ACC112 (cell line): ENCODE measurements at regions not wholly inside any gene's neighbourhood (a gene's known extent, or its start where the extent isn't known, plus 50 kb on each side); places are given as distances from the start of the nearest gene placed in this dataset.
"Not testable (repeated sequence)": the region's sequence is repeated elsewhere in the genome, so short reads cannot be mapped to it uniquely, and the experiment has no call there.

Experiments used
- H2AFZ ChIP-seq: fragments of 200-600 bp; sonication (generic); one replicate; pipeline ENCODE4 v1.6.0; 2017; ENCODE audit warnings: antibody characterized with exemption, low read length; ENCODE audit not compliant: unreplicated experiment
- H3K27ac ChIP-seq: fragments of 200-600 bp; sonication (generic); 2 replicates; pipeline ENCODE4 v1.5.1; 2014; ENCODE audit warnings: low read depth, mild to moderate bottlenecking, antibody characterized with exemption, low read length, moderate library complexity
- H3K27me3 ChIP-seq: fragments of 200-600 bp; sonication (generic); 2 replicates; pipeline ENCODE4 v1.6.1; 2014; ENCODE audit warnings: mild to moderate bottlenecking, antibody characterized with exemption, low read length, moderate library complexity, mixed read lengths; ENCODE audit not compliant: insufficient read depth
- H3K36me3 ChIP-seq: fragments of 200-600 bp; sonication (generic); 2 replicates; pipeline ENCODE4 v1.6.1; 2016; ENCODE audit warnings: mild to moderate bottlenecking, antibody characterized with exemption, low read length, moderate library complexity, mixed read lengths; ENCODE audit not compliant: insufficient read depth
- H3K4me1 ChIP-seq: fragments of 200-600 bp; sonication (generic); one replicate; pipeline ENCODE4 v1.6.1; 2016; ENCODE audit warnings: low read length, mixed read lengths; ENCODE audit not compliant: insufficient read depth, unreplicated experiment, control insufficient read depth
- H3K4me3 ChIP-seq: fragments of 200-600 bp; sonication (generic); 2 replicates; pipeline ENCODE4 v1.5.1; 2014; ENCODE audit warnings: mild to moderate bottlenecking, low read depth, low read length
- H3K79me2 ChIP-seq: fragments of 200-600 bp; sonication (generic); one replicate; pipeline ENCODE4 v1.6.0; 2016; ENCODE audit warnings: low read length; ENCODE audit not compliant: control insufficient read depth, unreplicated experiment, insufficient read depth

DNA sequence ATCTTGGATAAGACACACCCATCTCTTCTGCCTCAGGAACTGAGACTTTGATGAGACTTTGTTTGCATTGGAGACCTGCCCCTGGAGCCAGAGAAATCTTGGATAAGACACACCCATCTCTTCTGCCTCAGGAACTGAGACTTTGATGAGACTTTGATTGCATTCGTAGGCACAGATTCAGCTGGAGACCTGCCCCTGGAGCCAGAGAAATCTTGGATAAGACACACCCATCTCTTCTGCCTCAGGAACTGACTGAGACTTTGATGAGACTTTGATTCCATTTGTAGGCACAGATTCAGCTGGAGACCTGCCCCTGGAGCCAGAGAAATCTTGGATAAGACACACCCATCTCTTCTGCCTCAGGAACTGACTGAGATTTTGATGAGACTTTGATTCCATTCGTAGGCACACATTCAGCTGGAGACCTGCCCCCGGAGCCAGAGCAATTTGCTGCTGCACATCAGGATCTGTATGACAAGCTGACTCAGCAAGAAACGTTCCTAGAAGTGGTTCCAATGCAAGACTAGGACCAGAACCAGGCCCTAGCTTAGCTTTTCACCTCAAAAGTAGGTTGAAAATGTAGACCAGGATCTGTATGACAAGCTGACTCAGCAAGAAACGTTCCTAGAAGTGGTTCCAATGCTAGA is 54.0 kb upstream of the TMEM97 start:
- H3K36me3 ChIP-seq, H3K27ac ChIP-seq, H3K4me1 ChIP-seq, H3K4me3 ChIP-seq, H3K79me2 ChIP-seq, H3K27me3 ChIP-seq: not testable (repeated sequence)
- H2AFZ ChIP-seq = peak overlapping the region; percentile 6

DNA sequence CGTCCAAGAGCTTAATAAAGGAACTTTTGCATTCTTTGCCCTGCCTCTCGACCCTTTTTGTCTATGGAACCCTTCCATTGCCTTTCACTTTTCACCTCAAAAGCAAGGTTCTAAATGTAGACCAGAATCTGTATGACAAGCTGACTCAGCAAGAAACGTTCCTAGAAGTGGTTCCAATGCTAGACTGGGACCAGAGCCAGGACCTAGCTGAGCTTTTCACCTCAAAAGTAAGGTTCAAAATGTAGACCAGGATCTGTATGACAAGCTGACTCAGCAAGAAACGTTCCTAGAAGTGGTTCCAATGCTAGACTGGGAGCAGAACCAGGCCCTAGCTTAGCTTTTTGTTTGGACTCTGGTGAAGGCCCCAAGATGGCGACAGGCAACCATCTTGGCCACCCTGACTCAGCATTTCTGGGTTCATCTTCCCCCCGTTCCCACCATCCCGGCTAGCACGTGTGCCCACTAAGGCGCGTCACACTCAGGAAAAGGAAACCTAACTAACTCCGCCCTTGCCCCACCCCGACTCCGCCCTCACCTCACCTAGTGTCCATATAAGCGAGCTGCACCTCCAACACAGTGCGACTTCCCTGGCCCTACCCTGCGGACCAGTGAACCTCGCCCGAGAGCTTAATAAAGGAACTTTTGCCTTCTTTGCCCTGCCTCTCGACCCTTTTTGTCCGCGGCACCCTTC is 53.0 kb upstream of the TMEM97 start:
- H3K36me3 ChIP-seq, H3K79me2 ChIP-seq, H3K4me1 ChIP-seq, H2AFZ ChIP-seq, H3K4me3 ChIP-seq, H3K27me3 ChIP-seq, H3K27ac ChIP-seq: not testable (repeated sequence)

DNA sequence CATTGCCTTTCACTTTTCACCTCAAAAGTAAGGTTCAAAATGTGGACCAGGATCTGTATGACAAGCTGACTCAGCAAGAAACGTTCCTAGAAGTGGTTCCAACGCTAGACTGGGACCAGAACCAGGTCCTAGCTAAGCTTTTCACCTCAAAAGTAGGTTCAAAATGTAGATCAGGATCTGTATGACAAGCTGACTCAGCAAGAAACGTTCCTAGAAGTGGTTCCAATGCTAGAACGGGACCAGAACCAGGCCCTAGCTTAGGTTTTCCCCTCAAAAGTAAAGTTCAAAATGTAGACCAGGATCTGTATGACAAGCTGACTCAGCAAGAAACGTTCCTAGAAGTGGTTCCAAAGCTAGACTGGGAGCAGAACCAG is 52.5 kb upstream of the TMEM97 start:
- H3K36me3 ChIP-seq = not testable (repeated sequence)

DNA sequence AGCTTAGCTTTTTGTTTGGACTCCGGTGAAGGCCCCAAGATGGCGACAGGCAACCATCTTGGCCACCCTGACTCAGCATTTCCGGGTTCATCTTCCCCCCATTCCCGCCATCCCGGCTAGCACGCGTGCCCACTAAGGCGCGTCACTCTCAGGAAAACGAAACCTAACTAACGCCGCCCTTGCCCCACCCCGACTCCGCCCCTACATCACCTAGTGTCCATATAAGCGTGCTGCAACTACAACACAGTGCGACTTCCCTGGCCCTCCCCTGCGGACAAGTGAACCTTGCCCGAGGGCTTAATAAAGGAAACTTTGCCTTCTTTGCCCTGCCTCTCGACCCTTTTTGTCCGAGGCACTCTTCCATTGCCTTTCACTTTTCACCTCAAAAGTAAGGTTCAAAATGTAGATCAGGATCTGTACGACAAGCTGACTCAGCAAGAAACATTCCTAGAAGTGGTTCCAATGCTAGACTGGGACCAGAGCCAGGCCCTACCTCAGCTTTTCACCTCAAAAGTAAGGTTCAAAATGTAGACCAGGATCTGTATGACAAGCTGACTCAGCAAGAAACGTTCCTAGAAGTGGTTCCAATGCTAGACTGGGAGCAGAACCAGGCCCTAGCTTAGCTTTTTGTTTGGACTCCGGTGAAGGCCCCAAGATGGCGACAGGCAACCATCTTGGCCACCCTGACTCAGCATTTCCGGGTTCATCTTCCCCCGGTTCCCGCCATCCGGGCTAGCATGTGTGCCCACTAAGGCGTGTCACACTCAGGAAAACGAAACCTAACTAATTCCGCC is 51.9 kb upstream of the TMEM97 start:
- not testable (repeated sequence) for H3K27me3 ChIP-seq, H3K79me2 ChIP-seq, H3K27ac ChIP-seq, H3K4me3 ChIP-seq, H2AFZ ChIP-seq, H3K36me3 ChIP-seq, H3K4me1 ChIP-seq

More for the DNA sequence above, 52.5 kb upstream of the TMEM97 start:
- not testable (repeated sequence) for H3K4me1 ChIP-seq, H3K27ac ChIP-seq, H3K27me3 ChIP-seq, H3K79me2 ChIP-seq, H2AFZ ChIP-seq, H3K4me3 ChIP-seq

DNA sequence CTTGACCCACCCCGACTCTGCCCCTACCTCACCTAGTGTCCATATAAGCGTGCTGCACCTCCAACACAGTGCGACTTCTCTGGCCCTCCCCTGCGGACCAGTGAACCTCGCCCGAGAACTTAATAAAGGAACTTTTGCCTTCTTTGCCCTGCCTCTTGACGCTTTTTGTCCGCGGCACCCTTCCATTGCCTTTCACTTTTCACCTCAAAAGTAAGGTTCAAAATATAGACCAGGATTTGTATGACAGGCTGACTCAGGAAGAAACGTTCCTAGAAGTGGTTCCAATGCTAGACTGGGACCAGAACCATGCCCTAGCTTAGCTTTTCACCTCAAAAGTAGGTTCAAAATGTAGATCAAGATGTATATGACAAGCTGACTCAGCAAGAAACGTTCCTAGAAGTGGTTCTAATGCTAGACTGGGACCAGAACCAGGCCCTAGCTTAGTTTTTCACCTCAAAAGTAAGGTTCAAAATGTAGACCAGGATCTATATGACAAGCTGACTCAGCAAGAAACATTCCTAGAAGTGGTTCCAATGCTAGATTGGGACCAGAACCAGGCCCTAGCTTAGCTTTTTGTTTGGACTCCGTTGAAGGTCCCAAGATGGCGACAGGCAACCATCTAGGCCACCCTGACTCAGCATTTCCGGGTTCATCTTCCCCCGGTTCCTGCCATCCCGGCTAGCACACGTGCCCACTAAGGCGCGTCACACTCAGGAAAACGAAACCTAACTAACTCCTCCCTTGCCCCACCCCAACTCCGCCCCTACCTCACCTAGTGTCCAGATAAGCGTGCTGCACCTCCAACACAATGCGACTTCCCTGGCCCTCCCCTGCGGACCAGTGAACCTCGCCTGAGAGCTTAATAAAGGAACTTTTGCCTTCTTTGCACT is 51.0 kb upstream of the TMEM97 start:
- H3K4me1 ChIP-seq = peaks cover 3% of the 10 kb centered on the region
- H3K36me3 ChIP-seq = no peaks in the 10 kb centered on the region
- no peak overlapping the region for H2AFZ ChIP-seq
- H3K27me3 ChIP-seq = no peaks in the 10 kb centered on the region
- H3K27ac ChIP-seq = no peak overlapping the region
- H3K4me3 ChIP-seq = no peak overlapping the region
- no peaks in the 10 kb centered on the region for H3K79me2 ChIP-seq

DNA sequence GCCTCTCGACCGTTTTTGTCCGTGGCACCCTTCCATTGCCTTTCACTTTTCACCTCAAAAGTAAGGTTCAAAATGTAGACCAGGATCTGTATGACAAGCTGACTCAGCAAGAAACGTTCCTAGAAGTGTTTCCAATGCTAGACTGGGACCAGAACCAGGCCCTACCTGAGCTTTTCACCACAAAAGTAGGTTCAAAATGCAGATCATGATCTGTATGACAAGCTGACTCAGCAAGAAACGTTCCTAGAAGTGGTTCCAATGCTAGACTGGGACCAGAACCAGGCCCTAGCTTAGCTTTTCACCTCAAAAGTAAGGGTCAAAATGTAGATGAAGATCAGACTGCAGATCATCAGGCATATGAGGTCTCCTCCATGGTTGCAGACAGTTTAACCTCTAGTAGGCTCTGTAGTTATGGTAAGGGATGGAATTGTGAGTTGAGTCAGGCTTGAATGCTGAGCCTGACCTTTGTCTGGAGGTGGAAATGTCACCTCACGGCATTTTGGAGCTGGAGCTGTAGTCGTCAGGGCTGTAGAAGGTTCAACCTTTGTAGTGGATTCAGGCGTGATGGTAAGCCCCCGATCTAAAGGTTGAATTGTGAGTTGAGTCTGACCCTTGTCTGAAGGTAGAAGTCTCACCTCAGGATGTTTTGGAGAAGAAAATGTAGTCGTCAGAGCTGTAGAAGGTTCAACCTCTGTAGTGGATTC is 50.2 kb upstream of the TMEM97 start:
- peaks cover 3% of the 10 kb centered on the region for H3K4me1 ChIP-seq
- H3K27ac ChIP-seq = no peak overlapping the region
- H2AFZ ChIP-seq = no peak overlapping the region
- H3K36me3 ChIP-seq = no peaks in the 10 kb centered on the region
- no peaks in the 10 kb centered on the region for H3K27me3 ChIP-seq
- no peaks in the 10 kb centered on the region for H3K79me2 ChIP-seq
- H3K4me3 ChIP-seq = no peak overlapping the region
